Ishikawa (cell line): ENCODE measurements at regions not wholly inside any gene's neighbourhood (a gene's known extent, or its start where the extent isn't known, plus 50 kb on each side); places are given as distances from the start of the nearest gene placed in this dataset.

Experiments
- CEBPB ChIP-seq: IDR thresholded peaks from 2 replicates; pipeline ENCODE4 v1.6.1; 2012
- CREB1 ChIP-seq: IDR thresholded peaks from 2 replicates; pipeline ENCODE4 v1.6.1; 2012; ENCODE audit warnings: low read depth
- EGR1 ChIP-seq: IDR thresholded peaks from 2 replicates; pipeline ENCODE4 v1.6.1; 2012
- EP300 ChIP-seq: IDR thresholded peaks from 2 replicates; pipeline ENCODE4 v1.6.1; 2012; ENCODE audit warnings: borderline replicate concordance
- FOXM1 ChIP-seq: IDR thresholded peaks from 2 replicates; pipeline ENCODE4 v1.6.1; 2012; ENCODE audit warnings: low read depth, borderline replicate concordance
- MAX ChIP-seq: IDR thresholded peaks from 2 replicates; pipeline ENCODE4 v1.6.1; 2012
- NFIC ChIP-seq: IDR thresholded peaks from 2 replicates; pipeline ENCODE4 v1.6.1; 2012
- RAD21 ChIP-seq: IDR thresholded peaks from 2 replicates; pipeline ENCODE4 v1.6.1; 2012; ENCODE audit warnings: low read depth
- TAF1 ChIP-seq: IDR thresholded peaks from 2 replicates; pipeline ENCODE4 v1.6.1; 2012; ENCODE audit warnings: low read depth, mild to moderate bottlenecking
- TCF12 ChIP-seq: IDR thresholded peaks from 2 replicates; pipeline ENCODE4 v1.6.1; 2012; ENCODE audit warnings: low read depth
- TEAD4 ChIP-seq: IDR thresholded peaks from 2 replicates; pipeline ENCODE4 v1.6.1; 2012
- USF1 ChIP-seq: IDR thresholded peaks from 2 replicates; pipeline ENCODE4 v1.6.1; 2012
- YY1 ChIP-seq: IDR thresholded peaks from 2 replicates; pipeline ENCODE4 v1.6.1; 2012; ENCODE audit warnings: low read depth
- TF ChIP-seq, protein P1 (sequence below): IDR thresholded peaks from 2 replicates; pipeline ENCODE4 v1.6.1; 2012; ENCODE audit warnings: low read depth, mild to moderate bottlenecking

- TF ChIP-seq MAX (no peak), TAF1 (no peak), NFIC (no peak), CREB1 (no peak), EP300 (no peak), FOXM1 (no peak), RAD21 (no peak), YY1 (no peak), USF1 (no peak), EGR1 (no peak), TCF12 (no peak), CEBPB (no peak), TEAD4 (no peak)
- TF ChIP-seq, protein P1, sequence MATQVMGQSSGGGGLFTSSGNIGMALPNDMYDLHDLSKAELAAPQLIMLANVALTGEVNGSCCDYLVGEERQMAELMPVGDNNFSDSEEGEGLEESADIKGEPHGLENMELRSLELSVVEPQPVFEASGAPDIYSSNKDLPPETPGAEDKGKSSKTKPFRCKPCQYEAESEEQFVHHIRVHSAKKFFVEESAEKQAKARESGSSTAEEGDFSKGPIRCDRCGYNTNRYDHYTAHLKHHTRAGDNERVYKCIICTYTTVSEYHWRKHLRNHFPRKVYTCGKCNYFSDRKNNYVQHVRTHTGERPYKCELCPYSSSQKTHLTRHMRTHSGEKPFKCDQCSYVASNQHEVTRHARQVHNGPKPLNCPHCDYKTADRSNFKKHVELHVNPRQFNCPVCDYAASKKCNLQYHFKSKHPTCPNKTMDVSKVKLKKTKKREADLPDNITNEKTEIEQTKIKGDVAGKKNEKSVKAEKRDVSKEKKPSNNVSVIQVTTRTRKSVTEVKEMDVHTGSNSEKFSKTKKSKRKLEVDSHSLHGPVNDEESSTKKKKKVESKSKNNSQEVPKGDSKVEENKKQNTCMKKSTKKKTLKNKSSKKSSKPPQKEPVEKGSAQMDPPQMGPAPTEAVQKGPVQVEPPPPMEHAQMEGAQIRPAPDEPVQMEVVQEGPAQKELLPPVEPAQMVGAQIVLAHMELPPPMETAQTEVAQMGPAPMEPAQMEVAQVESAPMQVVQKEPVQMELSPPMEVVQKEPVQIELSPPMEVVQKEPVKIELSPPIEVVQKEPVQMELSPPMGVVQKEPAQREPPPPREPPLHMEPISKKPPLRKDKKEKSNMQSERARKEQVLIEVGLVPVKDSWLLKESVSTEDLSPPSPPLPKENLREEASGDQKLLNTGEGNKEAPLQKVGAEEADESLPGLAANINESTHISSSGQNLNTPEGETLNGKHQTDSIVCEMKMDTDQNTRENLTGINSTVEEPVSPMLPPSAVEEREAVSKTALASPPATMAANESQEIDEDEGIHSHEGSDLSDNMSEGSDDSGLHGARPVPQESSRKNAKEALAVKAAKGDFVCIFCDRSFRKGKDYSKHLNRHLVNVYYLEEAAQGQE: no peak
Observed at GRCh38 chr13:34166406-34166805, 348.5 kb downstream of the RFC3 start.
